Endothelial cell of umbilical vein (primary cell): ENCODE measurements at regions not wholly inside any gene's neighbourhood (a gene's known extent, or its start where the extent isn't known, plus 50 kb on each side); places are given as distances from the start of the nearest gene placed in this dataset.

ENCODE experiments used
- BruUV-seq: library from RNA; stranded (reverse); fragments of 400-500 nt; replicated peaks from 2 replicates; lab custom pipeline; 2021; lab: Mats Ljungman, UMichigan
- CTCF ChIA-PET: fragments of 300-600, 350-600 bp; sonication (Branson Sonifier 250); formaldehyde crosslinking; loops from one replicate; lab custom pipeline; 2021; ENCODE audit warnings: antibody characterized with exemption, inconsistent platforms; lab: Charles Lee
- POLR2A ChIA-PET: fragments of 300-600, 350-600 bp; sonication (Branson Sonifier 250); formaldehyde crosslinking; loops from one replicate; lab custom pipeline; 2021; ENCODE audit warnings: antibody characterized with exemption, inconsistent platforms; lab: Charles Lee
- DNase-seq: peaks from one replicate; pipeline ENCODE4 v3.0.0-alpha.2; 2011; ENCODE audit warnings: low read depth, low spot score
- FAIRE-seq: peaks from 2 replicates; lab custom pipeline; 2011; peaks lifted over from hg19 to GRCh38; lab: Jason Lieb, UNC
- H2AFZ ChIP-seq: 2 replicates; pipeline ENCODE4 v1.6.0; 2012; ENCODE audit warnings: low read depth, low read length, control low read depth, inconsistent platforms
- H3K27ac ChIP-seq: 2 replicates; pipeline ENCODE4 v1.5.1; 2011; ENCODE audit warnings: low read depth, mild to moderate bottlenecking, control low read depth, low read length, moderate library complexity; ENCODE audit not compliant: insufficient read depth
- H3K27me3 ChIP-seq, 2 experiments: 2 replicates each; pipeline versions ENCODE4 v1.6.0 to v1.6.1; 2011; ENCODE audit warnings: low read length in 2 of 2, mixed read lengths in 1 of 2; ENCODE audit not compliant: control insufficient read depth in 2 of 2, insufficient read depth in 2 of 2
- H3K36me3 ChIP-seq, 2 experiments: 2 replicates in 1 of 2; 3 replicates in 1 of 2; pipeline ENCODE4 v1.5.1; 2011; ENCODE audit warnings: low read length in 2 of 2, mild to moderate bottlenecking in 1 of 2, moderate library complexity in 1 of 2; ENCODE audit not compliant: control insufficient read depth in 2 of 2, insufficient read depth in 2 of 2; ENCODE audit errors: extremely low read depth in 1 of 2
- H3K4me1 ChIP-seq: 3 replicates; pipeline ENCODE4 v1.5.1; 2011; ENCODE audit warnings: mild to moderate bottlenecking, low read length; ENCODE audit not compliant: control insufficient read depth, insufficient read depth; ENCODE audit errors: extremely low read depth
- H3K4me2 ChIP-seq: 2 replicates; pipeline ENCODE4 v1.6.1; 2011; ENCODE audit warnings: low read length, control low read depth, mixed read lengths; ENCODE audit not compliant: insufficient read depth
- H3K4me3 ChIP-seq, 3 experiments: fragments of 200-600 bp in 1 of 3; sonication (generic), shearing (Covaris generic) in 1 of 3; replicated peaks in 1 of 3; 2 replicates each; pipeline ENCODE4 v1.5.1; 2011 to 2016; ENCODE audit warnings: control low read depth in 3 of 3, low read length in 3 of 3, mild to moderate bottlenecking in 2 of 3, inconsistent platforms in 1 of 3, low read depth in 1 of 3, moderate library complexity in 1 of 3; ENCODE audit not compliant: insufficient read depth in 1 of 3
- H3K79me2 ChIP-seq: 2 replicates; pipeline ENCODE4 v1.6.0; 2012; ENCODE audit warnings: low read length, inconsistent platforms; ENCODE audit not compliant: control insufficient read depth, insufficient read depth
- H3K9ac ChIP-seq: replicated peaks from 2 replicates; pipeline ENCODE3; 2011; ENCODE audit warnings: low read length, control low read depth; ENCODE audit not compliant: insufficient read depth; ENCODE audit errors: extremely low read depth
- H3K9me1 ChIP-seq: replicated peaks from 3 replicates; pipeline ENCODE4 v1.6.0; 2011; ENCODE audit warnings: mild to moderate bottlenecking, low read length; ENCODE audit not compliant: control insufficient read depth, insufficient read depth; ENCODE audit errors: extremely low read depth
- H3K9me3 ChIP-seq: replicated peaks from 2 replicates; pipeline ENCODE4 v1.5.1; 2012; ENCODE audit warnings: low read length, inconsistent platforms; ENCODE audit not compliant: control insufficient read depth, insufficient read depth
- H4K20me1 ChIP-seq: replicated peaks from 2 replicates; pipeline ENCODE3; 2011; ENCODE audit warnings: mild to moderate bottlenecking, low read length; ENCODE audit not compliant: control insufficient read depth, insufficient read depth; ENCODE audit errors: extremely low read depth
- EZH2 ChIP-seq: IDR thresholded peaks from 2 replicates; pipeline ENCODE4 v1.6.1; 2012; ENCODE audit warnings: borderline replicate concordance, low read depth, mild to moderate bottlenecking, moderate library complexity, low read length, inconsistent platforms; ENCODE audit not compliant: severe bottlenecking
- FOS ChIP-seq: IDR thresholded peaks from 2 replicates; pipeline ENCODE4 v1.6.1; 2011; ENCODE audit warnings: mild to moderate bottlenecking, low read length, moderate library complexity, borderline replicate concordance; ENCODE audit not compliant: insufficient read depth
- GATA2 ChIP-seq: IDR thresholded peaks from 2 replicates; pipeline ENCODE4 v1.7.0; 2011; ENCODE audit warnings: low read depth, mild to moderate bottlenecking, moderate library complexity, mixed read lengths, low read length; ENCODE audit not compliant: insufficient read length, insufficient read depth
- JUN ChIP-seq: IDR thresholded peaks from 2 replicates; pipeline ENCODE4 v1.6.1; 2011; ENCODE audit warnings: borderline replicate concordance, low read depth; ENCODE audit not compliant: insufficient read length, insufficient read depth
- MYC ChIP-seq: IDR thresholded peaks from one replicate; pipeline ENCODE4 v1.6.1; 2011; ENCODE audit warnings: mild to moderate bottlenecking, low read depth, low read length
- POLR2A ChIP-seq: IDR thresholded peaks from 2 replicates; pipeline ENCODE4 v1.6.1; 2012; ENCODE audit warnings: low read depth, mild to moderate bottlenecking, control low read depth, low read length
- POLR2AphosphoS5 ChIP-seq: IDR thresholded peaks from 2 replicates; pipeline ENCODE4 v1.6.1; 2012; ENCODE audit warnings: low read depth, mild to moderate bottlenecking, control low read depth, low read length, moderate library complexity; ENCODE audit not compliant: insufficient read depth
- dilution Hi-C: fragments of 300-500 bp; cut with MboI; formaldehyde crosslinking; loops from one replicate; pipeline ENCODE4 v1.15.0; 2019; ENCODE audit warnings: low sequenced_read_pairs; ENCODE audit not compliant: extremely low pct_ligation_motif_present
- intact Hi-C: fragments of 100-400 bp; cut with micrococcal nuclease; formaldehyde crosslinking; loops from one replicate; pipeline ENCODE4 v1.10.0; 2022
- TF ChIP-seq, protein P1 (sequence below), 2 donors: IDR thresholded peaks; 1 replicate in 1 of 2; 2 replicates in 1 of 2; pipeline ENCODE4 v1.5.1; 2011; ENCODE audit warnings: low read length in 2 of 2, mild to moderate bottlenecking in 2 of 2, moderate library complexity in 2 of 2, control low read depth in 1 of 2, inconsistent platforms in 1 of 2, low read depth in 1 of 2; ENCODE audit not compliant: insufficient read depth in 1 of 2; ENCODE audit errors: extremely low read depth in 1 of 2
- TF ChIP-seq, protein P2 (sequence below): IDR thresholded peaks from 2 replicates; pipeline ENCODE4 v1.6.1; 2011; ENCODE audit not compliant: insufficient read depth, insufficient read length

DNA sequence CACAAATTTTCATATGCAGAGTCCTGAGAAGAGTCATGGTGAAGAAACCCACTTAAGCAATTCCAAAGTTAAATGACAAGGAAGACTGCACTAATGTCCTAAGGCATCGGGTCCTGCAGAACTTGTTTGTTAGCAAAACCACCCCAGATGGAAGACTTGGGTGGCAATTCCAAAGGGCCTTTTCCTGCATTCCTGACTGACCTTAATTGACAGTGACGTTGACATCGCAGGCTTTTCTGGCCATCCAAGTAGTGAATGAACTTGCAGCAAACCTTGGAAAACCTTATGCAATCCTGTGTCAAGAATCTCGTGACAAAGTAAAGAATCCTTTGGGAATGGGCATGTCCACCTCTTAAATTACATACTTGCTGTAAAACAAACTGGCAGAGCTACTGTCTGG is 112.5 kb upstream of the SH3BP4 start:
- H3K27ac ChIP-seq = no peak overlapping the region
- intact Hi-C loops (no loop called here), dilution Hi-C loops (no loop called here)
- H3K4me2 ChIP-seq = no peak overlapping the region
- H3K27me3 ChIP-seq = no peaks in the 10 kb centered on the region
- no peaks in the 10 kb centered on the region for H3K79me2 ChIP-seq
- H3K9me1 ChIP-seq = no peaks in the 10 kb centered on the region
- ChIA-PET POLR2A (no interaction called here), CTCF (interaction anchor here (7.5 kb wide), 1 partner anchor 41 kb away, joined by 54 read pairs; no protein-coding TSS in a partner anchor)
- FAIRE-seq (peak; percentile 8), DNase-seq (no peak)
- BruUV-seq = no TSS peak
- no peak overlapping the region for H3K9ac ChIP-seq
- H2AFZ ChIP-seq = no peak overlapping the region
- no peaks in the 10 kb centered on the region for H3K36me3 ChIP-seq
- no peak overlapping the region for H3K4me3 ChIP-seq
- TF ChIP-seq, protein P1, sequence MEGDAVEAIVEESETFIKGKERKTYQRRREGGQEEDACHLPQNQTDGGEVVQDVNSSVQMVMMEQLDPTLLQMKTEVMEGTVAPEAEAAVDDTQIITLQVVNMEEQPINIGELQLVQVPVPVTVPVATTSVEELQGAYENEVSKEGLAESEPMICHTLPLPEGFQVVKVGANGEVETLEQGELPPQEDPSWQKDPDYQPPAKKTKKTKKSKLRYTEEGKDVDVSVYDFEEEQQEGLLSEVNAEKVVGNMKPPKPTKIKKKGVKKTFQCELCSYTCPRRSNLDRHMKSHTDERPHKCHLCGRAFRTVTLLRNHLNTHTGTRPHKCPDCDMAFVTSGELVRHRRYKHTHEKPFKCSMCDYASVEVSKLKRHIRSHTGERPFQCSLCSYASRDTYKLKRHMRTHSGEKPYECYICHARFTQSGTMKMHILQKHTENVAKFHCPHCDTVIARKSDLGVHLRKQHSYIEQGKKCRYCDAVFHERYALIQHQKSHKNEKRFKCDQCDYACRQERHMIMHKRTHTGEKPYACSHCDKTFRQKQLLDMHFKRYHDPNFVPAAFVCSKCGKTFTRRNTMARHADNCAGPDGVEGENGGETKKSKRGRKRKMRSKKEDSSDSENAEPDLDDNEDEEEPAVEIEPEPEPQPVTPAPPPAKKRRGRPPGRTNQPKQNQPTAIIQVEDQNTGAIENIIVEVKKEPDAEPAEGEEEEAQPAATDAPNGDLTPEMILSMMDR (IDR thresholded peaks at IDR 0.05; ENCODE audit: extremely low read depth in 1 of 2, insufficient read depth in 1 of 2, low read depth in 1 of 2, low read length in 2 of 2) = no peak
- TF ChIP-seq FOS = no peak
- TF ChIP-seq, protein P2, sequence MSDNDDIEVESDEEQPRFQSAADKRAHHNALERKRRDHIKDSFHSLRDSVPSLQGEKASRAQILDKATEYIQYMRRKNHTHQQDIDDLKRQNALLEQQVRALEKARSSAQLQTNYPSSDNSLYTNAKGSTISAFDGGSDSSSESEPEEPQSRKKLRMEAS = no peak
- TF ChIP-seq GATA2 = no peak
- TF ChIP-seq POLR2A = no peak
- TF ChIP-seq EZH2 = no peak
- TF ChIP-seq POLR2AphosphoS5 = no peak
- no peak for TF ChIP-seq MYC
- TF ChIP-seq JUN = no peak
- H3K9me3 ChIP-seq = no peaks in the 10 kb centered on the region
- H4K20me1 ChIP-seq = no peaks in the 10 kb centered on the region
- peaks cover 19% of the 10 kb centered on the region for H3K4me1 ChIP-seq
